Neural cell (in vitro differentiated cells): ENCODE measurements at regions not wholly inside any gene's neighbourhood (a gene's known extent, or its start where the extent isn't known, plus 50 kb on each side); places are given as distances from the start of the nearest gene placed in this dataset.

ENCODE experiments used
- H2AFZ ChIP-seq: fragments of 200-600, 300-800 bp; sonication (generic), shearing (Covaris generic); 2 replicates; pipeline ENCODE4 v1.6.0; 2014; ENCODE audit warnings: low read depth, mild to moderate bottlenecking, antibody characterized with exemption, low read length, moderate library complexity
- H3F3A ChIP-seq: fragments of 200-600 bp; shearing (Covaris generic); 2 replicates; pipeline ENCODE4 v1.6.1; 2016; ENCODE audit warnings: mild to moderate bottlenecking, moderate library complexity, mixed read lengths, antibody characterized with exemption, low read length; ENCODE audit not compliant: insufficient read depth, poor library complexity, severe bottlenecking
- H3K27ac ChIP-seq: fragments of 200-600, 300-800 bp; sonication (generic), shearing (Covaris generic); 2 replicates; pipeline ENCODE4 v1.5.1; 2014; ENCODE audit warnings: mild to moderate bottlenecking, low read length, moderate library complexity
- H3K27me3 ChIP-seq: fragments of 300-800, 200-600 bp; sonication (generic), shearing (Covaris generic); 2 replicates; pipeline ENCODE4 v1.6.0; 2014; ENCODE audit warnings: mild to moderate bottlenecking, low read depth, low read length, moderate library complexity; ENCODE audit not compliant: insufficient read depth
- H3K36me3 ChIP-seq: fragments of 300-800, 200-600 bp; sonication (generic), shearing (Covaris generic); 2 replicates; pipeline ENCODE4 v1.5.1; 2014; ENCODE audit warnings: mild to moderate bottlenecking, antibody characterized with exemption, low read length, moderate library complexity; ENCODE audit not compliant: insufficient read depth
- H3K4me2 ChIP-seq: fragments of 300-800, 200-600 bp; sonication (generic), shearing (Covaris generic); 2 replicates; pipeline ENCODE4 v1.6.0; 2014; ENCODE audit warnings: mild to moderate bottlenecking, low read length
- H3K4me3 ChIP-seq: fragments of 300-800, 200-600 bp; sonication (generic), shearing (Covaris generic); 2 replicates; pipeline ENCODE4 v1.5.1; 2014; ENCODE audit warnings: mild to moderate bottlenecking, low read length, moderate library complexity
- H3K79me2 ChIP-seq: fragments of 200-600 bp; shearing (Covaris generic); replicated peaks from 2 replicates; pipeline ENCODE4 v1.6.0; 2014; ENCODE audit warnings: mild to moderate bottlenecking, low read length, moderate library complexity; ENCODE audit not compliant: insufficient read depth
- H3K9ac ChIP-seq: fragments of 300-800, 200-600 bp; sonication (generic), shearing (Covaris generic); 2 replicates; pipeline ENCODE4 v1.6.1; 2016; ENCODE audit warnings: mild to moderate bottlenecking, low read length, mixed read lengths
- H3K9me2 ChIP-seq: fragments of 200-600 bp; shearing (Covaris generic); 2 replicates; pipeline ENCODE4 v1.6.1; 2016; ENCODE audit warnings: mild to moderate bottlenecking, low read length, mixed read lengths; ENCODE audit not compliant: insufficient read depth
- H3K9me3 ChIP-seq: fragments of 200-600, 300-800 bp; sonication (generic), shearing (Covaris generic); 2 replicates; pipeline ENCODE4 v1.6.1; 2016; ENCODE audit warnings: mild to moderate bottlenecking, mixed run types, low read length, moderate library complexity, mixed read lengths
- H4K20me1 ChIP-seq: fragments of 200-600 bp; shearing (Covaris generic); 2 replicates; pipeline ENCODE4 v1.6.1; 2016; ENCODE audit warnings: mild to moderate bottlenecking, mixed run types; ENCODE audit not compliant: insufficient read depth
- EP300 ChIP-seq: fragments of 450-650 bp; conservative IDR thresholded peaks from 2 replicates; pipeline ENCODE4 v1.6.1; 2014; ENCODE audit warnings: antibody characterized with exemption, mild to moderate bottlenecking, moderate library complexity; ENCODE audit not compliant: poor library complexity, severe bottlenecking
- EZH2 ChIP-seq: fragments of 200-600, 300-800 bp; shearing (Covaris generic), sonication (generic); IDR thresholded peaks from 2 replicates; pipeline ENCODE4 v1.6.1; 2014; ENCODE audit warnings: antibody characterized with exemption, low read length, borderline replicate concordance, mild to moderate bottlenecking; ENCODE audit not compliant: insufficient read depth, poor library complexity, severe bottlenecking
- MXI1 ChIP-seq: fragments of 450-650 bp; conservative IDR thresholded peaks from 2 replicates; pipeline ENCODE4 v1.6.1; 2014; ENCODE audit warnings: antibody characterized with exemption, mild to moderate bottlenecking; ENCODE audit not compliant: poor library complexity, severe bottlenecking
- POLR2AphosphoS5 ChIP-seq: IDR thresholded peaks from 2 replicates; pipeline ENCODE4 v1.6.1; 2012
- RAD21 ChIP-seq: fragments of 450-650 bp; conservative IDR thresholded peaks from 2 replicates; pipeline ENCODE4 v1.6.1; 2014; ENCODE audit warnings: antibody characterized with exemption, mild to moderate bottlenecking, moderate library complexity
- SMC3 ChIP-seq: fragments of 450-650 bp; conservative IDR thresholded peaks from 2 replicates; pipeline ENCODE4 v1.6.1; 2014; ENCODE audit warnings: antibody characterized with exemption, mild to moderate bottlenecking, moderate library complexity; ENCODE audit not compliant: poor library complexity
- TAF1 ChIP-seq: IDR thresholded peaks from 2 replicates; pipeline ENCODE4 v1.6.1; 2012; ENCODE audit warnings: low read depth
- TF ChIP-seq, protein P1 (sequence below): IDR thresholded peaks from 2 replicates; pipeline ENCODE4 v1.6.1; 2012; ENCODE audit warnings: borderline replicate concordance
- TF ChIP-seq, protein P2 (sequence below): fragments of 450-650 bp; IDR thresholded peaks from 2 replicates; pipeline ENCODE4 v1.5.1; 2014; ENCODE audit warnings: antibody characterized with exemption, mild to moderate bottlenecking, moderate library complexity; ENCODE audit not compliant: poor library complexity, severe bottlenecking

GRCh38 chr9:33628865-33629410 is 104.9 kb downstream of the ANKRD18B start:
- Histone ChIP-seq H3K79me2 (no peaks in the 10 kb centered on the region), H3K9me2 (no peaks in the 10 kb centered on the region)

DNA sequence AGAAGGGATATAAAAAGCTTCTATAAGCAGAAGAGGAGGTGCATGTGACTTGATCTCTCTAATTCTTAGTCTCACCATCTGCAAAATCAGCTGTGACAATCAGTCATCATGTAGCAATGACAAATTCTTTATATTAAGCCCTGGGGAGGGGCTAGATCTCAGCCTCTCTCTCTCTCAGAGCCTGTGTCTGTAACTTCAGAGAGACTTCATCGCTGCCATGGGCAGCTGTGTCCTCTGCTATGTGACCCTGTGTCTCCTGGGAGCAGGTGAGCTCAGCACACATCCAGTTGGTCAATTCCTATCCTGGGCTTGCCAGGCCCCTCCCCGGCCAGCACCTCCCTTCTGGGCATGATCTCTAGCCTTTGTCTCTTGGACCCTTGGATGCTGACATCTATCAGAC is 109.6 kb downstream of the ANKRD18B start:
- Histone ChIP-seq H3K27ac (no peak overlapping the region), H3K4me3 (no peak overlapping the region), H3K9me3 (no peaks in the 10 kb centered on the region), H3K27me3 (no peaks in the 10 kb centered on the region), H3K36me3 (no peaks in the 10 kb centered on the region), H2AFZ (no peak overlapping the region), H3F3A (no peaks in the 10 kb centered on the region), H3K9me2 (no peaks in the 10 kb centered on the region), H3K9ac (no peak overlapping the region), H3K79me2 (no peaks in the 10 kb centered on the region), H4K20me1 (no peaks in the 10 kb centered on the region), H3K4me2 (no peak overlapping the region)
- TF ChIP-seq MXI1 = no peak
- TF ChIP-seq RAD21 = no peak
- TF ChIP-seq, protein P1, sequence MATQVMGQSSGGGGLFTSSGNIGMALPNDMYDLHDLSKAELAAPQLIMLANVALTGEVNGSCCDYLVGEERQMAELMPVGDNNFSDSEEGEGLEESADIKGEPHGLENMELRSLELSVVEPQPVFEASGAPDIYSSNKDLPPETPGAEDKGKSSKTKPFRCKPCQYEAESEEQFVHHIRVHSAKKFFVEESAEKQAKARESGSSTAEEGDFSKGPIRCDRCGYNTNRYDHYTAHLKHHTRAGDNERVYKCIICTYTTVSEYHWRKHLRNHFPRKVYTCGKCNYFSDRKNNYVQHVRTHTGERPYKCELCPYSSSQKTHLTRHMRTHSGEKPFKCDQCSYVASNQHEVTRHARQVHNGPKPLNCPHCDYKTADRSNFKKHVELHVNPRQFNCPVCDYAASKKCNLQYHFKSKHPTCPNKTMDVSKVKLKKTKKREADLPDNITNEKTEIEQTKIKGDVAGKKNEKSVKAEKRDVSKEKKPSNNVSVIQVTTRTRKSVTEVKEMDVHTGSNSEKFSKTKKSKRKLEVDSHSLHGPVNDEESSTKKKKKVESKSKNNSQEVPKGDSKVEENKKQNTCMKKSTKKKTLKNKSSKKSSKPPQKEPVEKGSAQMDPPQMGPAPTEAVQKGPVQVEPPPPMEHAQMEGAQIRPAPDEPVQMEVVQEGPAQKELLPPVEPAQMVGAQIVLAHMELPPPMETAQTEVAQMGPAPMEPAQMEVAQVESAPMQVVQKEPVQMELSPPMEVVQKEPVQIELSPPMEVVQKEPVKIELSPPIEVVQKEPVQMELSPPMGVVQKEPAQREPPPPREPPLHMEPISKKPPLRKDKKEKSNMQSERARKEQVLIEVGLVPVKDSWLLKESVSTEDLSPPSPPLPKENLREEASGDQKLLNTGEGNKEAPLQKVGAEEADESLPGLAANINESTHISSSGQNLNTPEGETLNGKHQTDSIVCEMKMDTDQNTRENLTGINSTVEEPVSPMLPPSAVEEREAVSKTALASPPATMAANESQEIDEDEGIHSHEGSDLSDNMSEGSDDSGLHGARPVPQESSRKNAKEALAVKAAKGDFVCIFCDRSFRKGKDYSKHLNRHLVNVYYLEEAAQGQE = no peak
- TF ChIP-seq, protein P2, sequence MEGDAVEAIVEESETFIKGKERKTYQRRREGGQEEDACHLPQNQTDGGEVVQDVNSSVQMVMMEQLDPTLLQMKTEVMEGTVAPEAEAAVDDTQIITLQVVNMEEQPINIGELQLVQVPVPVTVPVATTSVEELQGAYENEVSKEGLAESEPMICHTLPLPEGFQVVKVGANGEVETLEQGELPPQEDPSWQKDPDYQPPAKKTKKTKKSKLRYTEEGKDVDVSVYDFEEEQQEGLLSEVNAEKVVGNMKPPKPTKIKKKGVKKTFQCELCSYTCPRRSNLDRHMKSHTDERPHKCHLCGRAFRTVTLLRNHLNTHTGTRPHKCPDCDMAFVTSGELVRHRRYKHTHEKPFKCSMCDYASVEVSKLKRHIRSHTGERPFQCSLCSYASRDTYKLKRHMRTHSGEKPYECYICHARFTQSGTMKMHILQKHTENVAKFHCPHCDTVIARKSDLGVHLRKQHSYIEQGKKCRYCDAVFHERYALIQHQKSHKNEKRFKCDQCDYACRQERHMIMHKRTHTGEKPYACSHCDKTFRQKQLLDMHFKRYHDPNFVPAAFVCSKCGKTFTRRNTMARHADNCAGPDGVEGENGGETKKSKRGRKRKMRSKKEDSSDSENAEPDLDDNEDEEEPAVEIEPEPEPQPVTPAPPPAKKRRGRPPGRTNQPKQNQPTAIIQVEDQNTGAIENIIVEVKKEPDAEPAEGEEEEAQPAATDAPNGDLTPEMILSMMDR = no peak
- no peak for TF ChIP-seq TAF1
- no peak for TF ChIP-seq EP300
- TF ChIP-seq EZH2 = no peak
- TF ChIP-seq SMC3 = no peak
- TF ChIP-seq POLR2AphosphoS5 = no peak

More at GRCh38 chr9:33628865-33629410, 104.9 kb downstream of the ANKRD18B start:
- Histone ChIP-seq H3K4me2 (no peak overlapping the region), H3F3A (no peaks in the 10 kb centered on the region), H3K27me3 (no peaks in the 10 kb centered on the region), H3K4me3 (no peak overlapping the region), H3K9me3 (no peaks in the 10 kb centered on the region), H3K36me3 (no peaks in the 10 kb centered on the region), H2AFZ (no peak overlapping the region), H3K27ac (no peak overlapping the region), H3K9ac (no peak overlapping the region), H4K20me1 (no peaks in the 10 kb centered on the region)
- TF ChIP-seq, protein P1 = no peak
- TF ChIP-seq MXI1 (no peak), EZH2 (no peak), RAD21 (no peak), SMC3 (no peak), TAF1 (no peak), POLR2AphosphoS5 (no peak), EP300 (no peak)
- TF ChIP-seq, protein P2 = no peak
